ENCODE measurements at regions not wholly inside any gene's neighbourhood (a gene's known extent, or its start where the extent isn't known, plus 50 kb on each side); places are given as distances from the start of the nearest gene placed in this dataset.

DNA sequence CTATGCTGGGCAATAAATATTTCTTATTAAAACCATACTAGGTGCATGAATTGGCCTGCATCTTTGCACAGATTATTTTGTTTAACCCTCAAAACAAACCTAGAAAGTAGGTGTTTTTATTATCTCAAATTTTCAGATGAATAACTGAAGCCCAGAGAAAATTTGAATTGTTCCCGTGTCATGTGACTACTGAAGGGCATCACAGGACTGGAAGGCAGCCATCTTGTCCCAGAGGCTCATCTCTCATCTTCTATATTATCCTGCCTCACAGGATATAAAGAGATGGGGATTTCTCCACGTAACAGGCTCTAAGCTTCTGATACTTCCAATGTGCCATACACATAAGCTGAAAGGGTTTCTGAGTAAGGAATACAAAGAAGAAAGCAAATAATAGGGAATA is 84.0 kb upstream of the ODAD2 start:
- FAIRE-seq, result no peak
- CTCF ChIA-PET, result interaction anchor here (1.8 kb wide), 1 partner anchor 97 kb away, joined by 8 read pairs; no protein-coding TSS in a partner anchor
- intact Hi-C loops (cut with micrococcal nuclease), result no loop called here

More for the DNA sequence above, 84.0 kb upstream of the ODAD2 start:
- TF ChIP-seq, protein P1, sequence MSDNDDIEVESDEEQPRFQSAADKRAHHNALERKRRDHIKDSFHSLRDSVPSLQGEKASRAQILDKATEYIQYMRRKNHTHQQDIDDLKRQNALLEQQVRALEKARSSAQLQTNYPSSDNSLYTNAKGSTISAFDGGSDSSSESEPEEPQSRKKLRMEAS (IDR thresholded peaks at IDR 0.05; ENCODE audit: insufficient read depth, insufficient read length), result no peak
- no peak for TF ChIP-seq JUN (IDR thresholded peaks at IDR 0.05; ENCODE audit: borderline replicate concordance, insufficient read depth, insufficient read length, low read depth)
- no peak for TF ChIP-seq POLR2A (IDR thresholded peaks at IDR 0.05; ENCODE audit: low read depth, low read length)
- TF ChIP-seq POLR2AphosphoS5 (IDR thresholded peaks at IDR 0.05; ENCODE audit: insufficient read depth, low read depth, low read length), result no peak
- TF ChIP-seq MYC (IDR thresholded peaks at IDR 0.05; ENCODE audit: low read depth, low read length), result no peak
- TF ChIP-seq EZH2 (IDR thresholded peaks at IDR 0.05; ENCODE audit: borderline replicate concordance, low read depth, low read length, severe bottlenecking), result no peak
- no peak for TF ChIP-seq FOS (IDR thresholded peaks at IDR 0.05; ENCODE audit: borderline replicate concordance, insufficient read depth, low read length)
- no peak for TF ChIP-seq CTCF (IDR thresholded peaks at IDR 0.05; ENCODE audit: extremely low read depth in 1 of 2, insufficient read depth in 1 of 2, low read depth in 1 of 2, low read length in 2 of 2)
- TF ChIP-seq GATA2 (IDR thresholded peaks at IDR 0.05; ENCODE audit: insufficient read depth, insufficient read length, low read depth, low read length), result no peak
- POLR2A ChIA-PET, result no interaction called here
- no peak for DNase-seq (ENCODE audit: low read depth, low spot score)
- H3K36me3 ChIP-seq (ENCODE audit: control insufficient read depth in 2 of 2, extremely low read depth in 1 of 2, insufficient read depth in 2 of 2, low read length in 2 of 2), result no peaks in the 10 kb centered on the region
- no peak overlapping the region for H3K4me2 ChIP-seq (ENCODE audit: insufficient read depth, low read length)
- BruUV-seq (replicated peaks), result no TSS peak
- H3K4me1 ChIP-seq (ENCODE audit: control insufficient read depth, extremely low read depth, insufficient read depth, low read length), result peaks cover 2% of the 10 kb centered on the region
- H3K27ac ChIP-seq (ENCODE audit: insufficient read depth, low read depth, low read length), result no peak overlapping the region
- H2AFZ ChIP-seq (ENCODE audit: low read depth, low read length), result no peak overlapping the region
- no peaks in the 10 kb centered on the region for H3K27me3 ChIP-seq (ENCODE audit: control insufficient read depth in 2 of 2, insufficient read depth in 2 of 2, low read length in 2 of 2)
- no peaks in the 10 kb centered on the region for H3K9me1 ChIP-seq (replicated peaks; ENCODE audit: control insufficient read depth, extremely low read depth, insufficient read depth, low read length)
- no peak overlapping the region for H3K4me3 ChIP-seq (replicated peaks in 1 of 3; ENCODE audit: insufficient read depth in 1 of 3, low read depth in 1 of 3, low read length in 3 of 3)
- H3K9ac ChIP-seq (replicated peaks; ENCODE audit: extremely low read depth, insufficient read depth, low read length), result no peak overlapping the region
- H4K20me1 ChIP-seq (replicated peaks; ENCODE audit: control insufficient read depth, extremely low read depth, insufficient read depth, low read length), result no peaks in the 10 kb centered on the region
- no peaks in the 10 kb centered on the region for H3K79me2 ChIP-seq (ENCODE audit: control insufficient read depth, insufficient read depth, low read length)
- H3K9me3 ChIP-seq (replicated peaks; ENCODE audit: control insufficient read depth, insufficient read depth, low read length), result no peaks in the 10 kb centered on the region
- dilution Hi-C loops (cut with MboI; ENCODE audit: extremely low pct_ligation_motif_present, low sequenced_read_pairs), result no loop called here

All from endothelial cell of umbilical vein (primary cell).